Sigmoid colon (tissue), 4 donors: ENCODE measurements at regions not wholly inside any gene's neighbourhood (a gene's known extent, or its start where the extent isn't known, plus 50 kb on each side); places are given as distances from the start of the nearest gene placed in this dataset.

Source experiments
- POLR2AphosphoS5 ChIP-seq, 4 donors: sonication (generic); formaldehyde crosslinking; IDR thresholded peaks; one replicate each; pipeline ENCODE4 v1.6.1; 2017; ENCODE audit warnings: antibody characterized with exemption in 4 of 4
- TF ChIP-seq, protein P1 (sequence below), 4 experiments: fragments of 450-650 bp in 3 of 4; fragments of 200-600 bp in 1 of 4; IDR thresholded peaks; one replicate each; pipeline ENCODE4 v1.5.1; 2016 to 2019; ENCODE audit warnings: antibody characterized with exemption in 4 of 4, mild to moderate bottlenecking in 3 of 4, moderate library complexity in 2 of 4

DNA sequence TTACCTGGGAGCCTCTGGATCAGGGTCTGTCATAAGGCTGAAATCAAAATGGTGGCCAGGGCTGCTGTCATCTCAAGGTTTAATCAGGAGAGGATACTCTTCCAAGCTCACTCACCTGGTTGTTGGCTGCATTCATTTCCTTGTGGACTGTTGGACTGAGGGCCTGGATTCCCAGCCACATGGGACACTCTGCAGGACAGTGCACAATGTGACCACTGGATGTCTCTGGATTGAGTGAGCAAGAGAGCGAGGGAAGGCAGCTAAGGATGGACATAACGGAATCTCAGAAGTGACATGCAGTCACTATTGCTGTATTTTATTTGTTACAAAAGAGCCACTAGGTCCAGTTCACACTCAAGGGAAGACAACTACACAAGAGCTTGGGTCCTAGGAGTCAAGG is 229.1 kb downstream of the S1PR1 start:
- TF ChIP-seq, protein P1, sequence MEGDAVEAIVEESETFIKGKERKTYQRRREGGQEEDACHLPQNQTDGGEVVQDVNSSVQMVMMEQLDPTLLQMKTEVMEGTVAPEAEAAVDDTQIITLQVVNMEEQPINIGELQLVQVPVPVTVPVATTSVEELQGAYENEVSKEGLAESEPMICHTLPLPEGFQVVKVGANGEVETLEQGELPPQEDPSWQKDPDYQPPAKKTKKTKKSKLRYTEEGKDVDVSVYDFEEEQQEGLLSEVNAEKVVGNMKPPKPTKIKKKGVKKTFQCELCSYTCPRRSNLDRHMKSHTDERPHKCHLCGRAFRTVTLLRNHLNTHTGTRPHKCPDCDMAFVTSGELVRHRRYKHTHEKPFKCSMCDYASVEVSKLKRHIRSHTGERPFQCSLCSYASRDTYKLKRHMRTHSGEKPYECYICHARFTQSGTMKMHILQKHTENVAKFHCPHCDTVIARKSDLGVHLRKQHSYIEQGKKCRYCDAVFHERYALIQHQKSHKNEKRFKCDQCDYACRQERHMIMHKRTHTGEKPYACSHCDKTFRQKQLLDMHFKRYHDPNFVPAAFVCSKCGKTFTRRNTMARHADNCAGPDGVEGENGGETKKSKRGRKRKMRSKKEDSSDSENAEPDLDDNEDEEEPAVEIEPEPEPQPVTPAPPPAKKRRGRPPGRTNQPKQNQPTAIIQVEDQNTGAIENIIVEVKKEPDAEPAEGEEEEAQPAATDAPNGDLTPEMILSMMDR (IDR thresholded peaks at IDR 0.05), result no peak
- TF ChIP-seq POLR2AphosphoS5 (IDR thresholded peaks at IDR 0.05), result no peak
